COLO829 (cell line): ENCODE measurements at regions not wholly inside any gene's neighbourhood (a gene's known extent, or its start where the extent isn't known, plus 50 kb on each side); places are given as distances from the start of the nearest gene placed in this dataset.

Experiments used
- DNase-seq: peaks from one replicate; pipeline ENCODE4 v3.0.0; 2012; ENCODE audit warnings: low spot score

- DNase-seq: no peak
Observed at GRCh38 chr11:27770576-27770975, 70.3 kb upstream of the BDNF start.

DNA sequence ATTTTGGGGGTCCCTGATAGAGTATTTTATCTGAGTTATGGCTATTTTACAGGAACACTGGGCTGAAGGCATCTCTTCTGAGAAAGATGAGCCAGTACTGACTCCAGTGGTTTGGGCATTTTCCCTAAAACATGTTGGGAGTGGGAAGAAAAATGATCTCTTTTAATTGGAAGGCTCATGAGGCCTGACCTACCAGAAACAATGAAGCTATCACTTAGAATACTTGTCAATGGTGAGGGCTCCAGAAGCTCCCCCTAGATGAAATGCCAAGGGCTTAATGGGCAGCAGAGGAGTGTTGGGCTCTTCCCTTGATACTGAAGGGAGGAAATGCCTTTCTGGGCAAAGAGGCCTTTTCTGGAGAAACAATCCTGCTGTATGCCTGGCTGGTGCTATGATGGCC is 63.5 kb upstream of the BDNF start:
- DNase-seq: no peak

DNA sequence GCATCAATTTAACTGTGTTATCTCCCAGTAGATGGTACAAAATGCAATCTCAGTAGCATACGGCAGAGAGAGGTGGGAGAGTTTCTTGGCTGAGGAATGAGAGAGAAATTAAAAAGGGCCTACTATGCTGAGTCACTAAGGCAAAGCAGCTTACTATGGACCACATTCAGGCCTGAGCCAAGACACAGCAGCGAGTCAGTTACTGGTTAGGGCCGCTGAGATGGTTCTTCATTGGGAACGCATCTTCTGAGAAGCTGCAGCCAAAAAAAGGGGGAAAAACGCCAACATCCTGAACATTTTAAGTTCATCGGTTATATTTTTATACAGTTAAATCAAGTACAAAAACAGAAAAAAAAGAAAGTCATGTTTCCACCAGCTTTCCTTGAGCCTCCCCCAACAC is 61.1 kb upstream of the BDNF start:
- DNase-seq: no peak

- DNase-seq: peak; percentile 53
Observed at GRCh38 chr11:27757953-27758352, 57.7 kb upstream of the BDNF start.

DNA sequence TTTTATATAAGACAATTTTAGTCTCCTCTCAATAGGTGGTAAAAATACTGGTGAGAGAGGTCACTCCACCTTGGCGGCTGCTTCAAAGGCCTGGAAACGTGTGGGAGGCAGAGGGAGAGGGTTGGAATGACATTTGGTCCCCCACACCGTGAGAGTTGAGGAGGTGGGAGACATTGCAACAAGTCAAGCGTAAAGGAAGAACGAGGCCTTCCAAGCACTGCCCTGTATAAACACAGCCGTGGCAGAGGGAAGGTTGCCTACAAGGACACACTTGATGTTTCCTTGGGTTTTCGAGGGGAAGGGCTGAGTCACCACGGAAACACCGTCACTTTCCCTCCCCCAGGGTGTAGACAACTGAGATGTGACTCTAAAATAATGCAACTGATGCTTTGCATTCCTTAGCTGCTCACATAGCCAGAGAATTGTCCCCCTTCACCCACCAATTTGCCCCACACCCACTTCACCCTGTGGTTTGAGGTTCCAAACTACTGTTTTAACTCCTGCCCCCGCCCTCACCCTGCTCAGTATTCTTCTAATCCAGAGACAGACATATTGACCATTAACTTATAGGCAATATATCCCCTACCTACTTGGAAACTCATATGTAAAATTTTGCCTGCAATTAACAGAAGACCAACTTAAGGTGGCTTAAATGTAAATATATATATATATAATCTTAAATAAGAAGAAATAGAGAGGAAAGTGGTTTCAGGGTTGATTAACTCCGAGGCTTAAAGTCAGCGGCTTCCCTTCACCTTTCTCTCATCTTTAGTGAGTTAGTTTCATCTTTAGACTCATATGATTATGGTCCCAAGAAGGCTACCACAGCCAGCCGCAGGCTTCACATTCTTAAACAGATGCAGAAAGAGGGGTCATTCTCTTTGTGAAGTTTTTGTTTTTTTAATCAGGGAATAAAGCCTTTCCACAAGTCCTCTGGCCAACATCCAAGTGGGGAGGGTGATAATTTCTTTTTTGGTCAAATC is 54.1 kb upstream of the BDNF start:
- DNase-seq: peak; percentile 35
